GM23338 (cell line): ENCODE measurements at regions not wholly inside any gene's neighbourhood (a gene's known extent, or its start where the extent isn't known, plus 50 kb on each side); places are given as distances from the start of the nearest gene placed in this dataset.

Source experiments
- ATAC-seq: fragments of 200-7000 bp; cut with Tn5 transposase; 3 replicates; pipeline ENCODE4 v1.9.1; 2020
- DNase-seq: peaks from one replicate; pipeline ENCODE4 v3.0.0-alpha.2; 2015; ENCODE audit warnings: low spot score
- H2AFZ ChIP-seq: fragments of 200-600 bp; sonication (generic); 2 replicates; pipeline ENCODE4 v1.8.0; 2016; ENCODE audit warnings: antibody characterized with exemption, mild to moderate bottlenecking, moderate library complexity
- H3F3A ChIP-seq: fragments of 200-600 bp; sonication (generic); replicated peaks from 2 replicates; pipeline ENCODE4 v1.8.0; 2017; ENCODE audit warnings: antibody characterized with exemption, mixed run types, low read depth
- H3K27ac ChIP-seq: fragments of 200-600 bp; sonication (generic); 2 replicates; pipeline ENCODE4 v1.6.1; 2016; ENCODE audit warnings: low read depth
- H3K27me3 ChIP-seq: fragments of 200-600 bp; sonication (generic); 2 replicates; pipeline ENCODE4 v1.8.0; 2016; ENCODE audit warnings: mild to moderate bottlenecking, mixed run types, moderate library complexity; ENCODE audit not compliant: insufficient read depth
- H3K36me3 ChIP-seq: fragments of 200-600 bp; sonication (generic); 2 replicates; pipeline ENCODE4 v1.8.0; 2016; ENCODE audit warnings: mild to moderate bottlenecking; ENCODE audit not compliant: insufficient read depth
- H3K4me1 ChIP-seq: fragments of 200-600 bp; sonication (generic); 2 replicates; pipeline ENCODE4 v1.8.0; 2016; ENCODE audit warnings: mild to moderate bottlenecking, moderate library complexity; ENCODE audit not compliant: insufficient read depth
- H3K4me2 ChIP-seq: fragments of 200-600 bp; sonication (generic); 2 replicates; pipeline ENCODE4 v1.7.1; 2017; ENCODE audit warnings: mixed run types
- H3K4me3 ChIP-seq: fragments of 200-600 bp; sonication (generic); 2 replicates; pipeline ENCODE4 v1.6.1; 2016; ENCODE audit warnings: mixed run types
- H3K79me2 ChIP-seq: fragments of 200-600 bp; sonication (generic); replicated peaks from 2 replicates; pipeline ENCODE4 v1.8.0; 2017; ENCODE audit warnings: mild to moderate bottlenecking; ENCODE audit not compliant: insufficient read depth
- H3K9me2 ChIP-seq: fragments of 200-600 bp; sonication (generic); 2 replicates; pipeline ENCODE4 v1.8.0; 2017; ENCODE audit not compliant: insufficient read depth
- H4K20me1 ChIP-seq: fragments of 200-600 bp; sonication (generic); replicated peaks from 2 replicates; pipeline ENCODE4 v1.8.0; 2017; ENCODE audit warnings: mild to moderate bottlenecking; ENCODE audit not compliant: insufficient read depth
- H3K27ac Mint-ChIP-seq: 2 replicates; pipeline ENCODE4 v1.8.0; 2020; ENCODE audit warnings: inconsistent platforms, mild to moderate bottlenecking, moderate library complexity, mixed read lengths
- H3K27me3 Mint-ChIP-seq: 3 replicates; pipeline ENCODE4 v1.8.0; 2022; ENCODE audit warnings: low read depth, mild to moderate bottlenecking, moderate library complexity, mixed read lengths, inconsistent platforms; ENCODE audit not compliant: insufficient read depth, poor library complexity
- H3K36me3 Mint-ChIP-seq: 3 replicates; pipeline ENCODE4 v1.8.0; 2021; ENCODE audit warnings: low read depth, mild to moderate bottlenecking, inconsistent platforms, moderate library complexity, mixed read lengths
- H3K4me1 Mint-ChIP-seq: 3 replicates; pipeline ENCODE4 v1.8.0; 2020; ENCODE audit warnings: mild to moderate bottlenecking, inconsistent platforms, mixed read lengths
- H3K4me3 Mint-ChIP-seq: 3 replicates; pipeline ENCODE4 v1.8.0; 2021; ENCODE audit warnings: moderate library complexity, mild to moderate bottlenecking, inconsistent platforms, mixed read lengths
- H3K9me3 Mint-ChIP-seq: 3 replicates; pipeline ENCODE4 v1.8.0; 2020; ENCODE audit warnings: moderate library complexity, mild to moderate bottlenecking, inconsistent platforms, mixed read lengths
- EZH2phosphoT487 ChIP-seq: fragments of 200-600 bp; sonication (generic); IDR thresholded peaks from one replicate; pipeline ENCODE4 v1.8.1; 2018; ENCODE audit warnings: antibody characterized with exemption; ENCODE audit not compliant: unreplicated experiment
- JUNB ChIP-seq: IDR thresholded peaks from one replicate; pipeline ENCODE4 v1.6.1; 2016; ENCODE audit warnings: antibody characterized with exemption; ENCODE audit not compliant: unreplicated experiment
- NANOG ChIP-seq: IDR thresholded peaks from 2 replicates; pipeline ENCODE4 v1.6.1; 2016; ENCODE audit warnings: antibody characterized with exemption, borderline replicate concordance
- POLR2AphosphoS5 ChIP-seq: IDR thresholded peaks from 2 replicates; pipeline ENCODE4 v1.6.1; 2016; ENCODE audit warnings: antibody characterized with exemption, low read depth
- ZNF331 ChIP-seq: fragments of 250-450 bp; sonication (Bioruptor Pico); IDR thresholded peaks from 2 replicates; pipeline ENCODE4 v1.5.0; 2020; ENCODE audit warnings: low read depth, mild to moderate bottlenecking, moderate library complexity
- TF ChIP-seq, protein P1 (sequence below), 2 experiments: fragments of 200-600 bp in 1 of 2; sonication (generic) in 1 of 2; conservative IDR thresholded peaks; 2 replicates each; pipeline versions ENCODE4 v1.5.1 to v1.6.1; 2016 to 2017; ENCODE audit warnings: antibody characterized with exemption in 2 of 2, low read depth in 2 of 2, mild to moderate bottlenecking in 2 of 2, moderate library complexity in 1 of 2
- TF ChIP-seq, protein P2 (sequence below): IDR thresholded peaks from one replicate; pipeline ENCODE4 v1.6.1; 2018; ENCODE audit warnings: antibody characterized with exemption; ENCODE audit not compliant: unreplicated experiment

DNA sequence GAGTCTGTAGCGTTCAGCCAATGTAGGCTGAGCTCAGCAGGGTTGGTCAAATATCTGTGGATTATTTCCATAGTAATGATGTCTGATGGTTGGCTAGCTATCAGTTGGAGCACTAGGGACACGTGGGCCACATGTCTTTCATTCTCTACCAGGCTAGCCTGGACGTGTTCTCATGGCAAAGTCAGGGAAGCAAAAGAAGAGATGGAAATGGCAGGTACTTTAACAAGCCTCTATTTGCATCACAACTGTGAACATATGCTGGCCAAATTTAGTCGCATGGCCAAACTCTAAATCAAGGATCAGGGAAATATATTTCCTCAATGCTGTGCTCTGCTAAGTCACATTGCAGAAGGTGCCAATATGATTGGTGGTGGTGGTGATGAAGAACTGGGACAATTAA is 371.6 kb upstream of the CHST9 start:
- peaks cover 41% of the 10 kb centered on the region for H3K4me1 ChIP-seq
- no peak overlapping the region for H3K4me2 ChIP-seq
- ATAC-seq (no peak), DNase-seq (no peak)
- H4K20me1 ChIP-seq, result no peaks in the 10 kb centered on the region
- no peaks in the 10 kb centered on the region for H3F3A ChIP-seq
- TF ChIP-seq ZNF331, result peak; percentile 38; the same call in 1 of the 2 replicates
- TF ChIP-seq, protein P1, sequence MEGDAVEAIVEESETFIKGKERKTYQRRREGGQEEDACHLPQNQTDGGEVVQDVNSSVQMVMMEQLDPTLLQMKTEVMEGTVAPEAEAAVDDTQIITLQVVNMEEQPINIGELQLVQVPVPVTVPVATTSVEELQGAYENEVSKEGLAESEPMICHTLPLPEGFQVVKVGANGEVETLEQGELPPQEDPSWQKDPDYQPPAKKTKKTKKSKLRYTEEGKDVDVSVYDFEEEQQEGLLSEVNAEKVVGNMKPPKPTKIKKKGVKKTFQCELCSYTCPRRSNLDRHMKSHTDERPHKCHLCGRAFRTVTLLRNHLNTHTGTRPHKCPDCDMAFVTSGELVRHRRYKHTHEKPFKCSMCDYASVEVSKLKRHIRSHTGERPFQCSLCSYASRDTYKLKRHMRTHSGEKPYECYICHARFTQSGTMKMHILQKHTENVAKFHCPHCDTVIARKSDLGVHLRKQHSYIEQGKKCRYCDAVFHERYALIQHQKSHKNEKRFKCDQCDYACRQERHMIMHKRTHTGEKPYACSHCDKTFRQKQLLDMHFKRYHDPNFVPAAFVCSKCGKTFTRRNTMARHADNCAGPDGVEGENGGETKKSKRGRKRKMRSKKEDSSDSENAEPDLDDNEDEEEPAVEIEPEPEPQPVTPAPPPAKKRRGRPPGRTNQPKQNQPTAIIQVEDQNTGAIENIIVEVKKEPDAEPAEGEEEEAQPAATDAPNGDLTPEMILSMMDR (conservative IDR thresholded peaks at IDR 0.05; ENCODE audit: low read depth in 2 of 2), result no peak
- H3K79me2 ChIP-seq, result no peaks in the 10 kb centered on the region
- H3K9me2 ChIP-seq, result no peaks in the 10 kb centered on the region
- H3K4me3 ChIP-seq, result no peak overlapping the region
- H3K4me3 Mint-ChIP-seq, result no peak overlapping the region
- H3K4me1 Mint-ChIP-seq, result peaks cover 45% of the 10 kb centered on the region
- no peaks in the 10 kb centered on the region; the same call in none of the 2 replicates for H3K36me3 ChIP-seq
- no peaks in the 10 kb centered on the region for H3K27me3 ChIP-seq
- peaks cover 14% of the 10 kb centered on the region for H3K9me3 Mint-ChIP-seq
- no peak overlapping the region for H3K27ac ChIP-seq
- no peak overlapping the region for H2AFZ ChIP-seq
- H3K36me3 Mint-ChIP-seq, result peaks cover 24% of the 10 kb centered on the region; the same call in 2 of the 3 replicates
- H3K27me3 Mint-ChIP-seq, result peaks cover 3% of the 10 kb centered on the region
- no peak overlapping the region for H3K27ac Mint-ChIP-seq

DNA sequence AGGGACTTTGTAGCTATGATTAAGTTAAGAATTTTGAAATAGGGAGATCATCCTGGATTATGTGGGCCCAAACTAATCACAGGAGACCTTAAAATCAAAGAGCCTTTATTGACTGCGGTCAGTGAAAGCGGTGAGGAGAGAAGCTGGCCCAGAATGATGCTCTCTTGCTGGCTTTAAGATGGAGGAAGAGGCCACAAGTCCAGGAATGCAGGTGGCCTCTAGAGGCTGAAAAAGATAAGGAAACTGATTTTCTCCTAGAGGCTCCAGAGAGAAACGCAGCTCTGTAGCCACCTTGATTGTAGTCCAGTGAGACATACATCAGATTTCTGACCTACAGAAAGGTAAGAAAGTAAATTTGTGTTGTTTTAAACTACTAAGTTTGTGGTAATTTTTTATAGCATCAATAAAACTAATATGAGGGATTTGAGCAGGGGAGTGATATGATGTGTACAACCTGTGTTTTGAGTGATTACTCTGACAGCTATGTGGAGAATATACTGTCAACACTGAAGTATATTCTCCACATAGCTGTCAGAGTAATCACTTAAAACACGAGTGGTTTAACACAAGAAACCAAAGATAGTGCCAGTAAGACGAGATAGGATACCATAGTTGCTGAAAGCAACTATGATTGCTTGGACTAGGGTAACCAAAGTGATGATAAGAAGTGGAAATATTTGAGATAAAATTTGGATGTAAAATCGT is 364.4 kb upstream of the CHST9 start:
- no peak overlapping the region for H3K4me3 ChIP-seq
- Mint-ChIP-seq H3K4me1 (no peaks in the 10 kb centered on the region), H3K27ac (no peak overlapping the region), H3K36me3 (peaks cover 18% of the 10 kb centered on the region), H3K4me3 (no peak overlapping the region), H3K27me3 (peaks cover 5% of the 10 kb centered on the region), H3K9me3 (peaks cover under 1% of the 10 kb centered on the region)
- no peaks in the 10 kb centered on the region for H3K4me1 ChIP-seq
- H3K27ac ChIP-seq, result no peak overlapping the region
- H3F3A ChIP-seq, result no peaks in the 10 kb centered on the region
- ATAC-seq, result no peak
- no peaks in the 10 kb centered on the region for H3K27me3 ChIP-seq
- peak overlapping the region; percentile 57 for H2AFZ ChIP-seq
- no peak for TF ChIP-seq NANOG
- no peak for TF ChIP-seq ZNF331
- TF ChIP-seq, protein P2, sequence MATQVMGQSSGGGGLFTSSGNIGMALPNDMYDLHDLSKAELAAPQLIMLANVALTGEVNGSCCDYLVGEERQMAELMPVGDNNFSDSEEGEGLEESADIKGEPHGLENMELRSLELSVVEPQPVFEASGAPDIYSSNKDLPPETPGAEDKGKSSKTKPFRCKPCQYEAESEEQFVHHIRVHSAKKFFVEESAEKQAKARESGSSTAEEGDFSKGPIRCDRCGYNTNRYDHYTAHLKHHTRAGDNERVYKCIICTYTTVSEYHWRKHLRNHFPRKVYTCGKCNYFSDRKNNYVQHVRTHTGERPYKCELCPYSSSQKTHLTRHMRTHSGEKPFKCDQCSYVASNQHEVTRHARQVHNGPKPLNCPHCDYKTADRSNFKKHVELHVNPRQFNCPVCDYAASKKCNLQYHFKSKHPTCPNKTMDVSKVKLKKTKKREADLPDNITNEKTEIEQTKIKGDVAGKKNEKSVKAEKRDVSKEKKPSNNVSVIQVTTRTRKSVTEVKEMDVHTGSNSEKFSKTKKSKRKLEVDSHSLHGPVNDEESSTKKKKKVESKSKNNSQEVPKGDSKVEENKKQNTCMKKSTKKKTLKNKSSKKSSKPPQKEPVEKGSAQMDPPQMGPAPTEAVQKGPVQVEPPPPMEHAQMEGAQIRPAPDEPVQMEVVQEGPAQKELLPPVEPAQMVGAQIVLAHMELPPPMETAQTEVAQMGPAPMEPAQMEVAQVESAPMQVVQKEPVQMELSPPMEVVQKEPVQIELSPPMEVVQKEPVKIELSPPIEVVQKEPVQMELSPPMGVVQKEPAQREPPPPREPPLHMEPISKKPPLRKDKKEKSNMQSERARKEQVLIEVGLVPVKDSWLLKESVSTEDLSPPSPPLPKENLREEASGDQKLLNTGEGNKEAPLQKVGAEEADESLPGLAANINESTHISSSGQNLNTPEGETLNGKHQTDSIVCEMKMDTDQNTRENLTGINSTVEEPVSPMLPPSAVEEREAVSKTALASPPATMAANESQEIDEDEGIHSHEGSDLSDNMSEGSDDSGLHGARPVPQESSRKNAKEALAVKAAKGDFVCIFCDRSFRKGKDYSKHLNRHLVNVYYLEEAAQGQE, result no peak
- TF ChIP-seq POLR2AphosphoS5, result no peak
- TF ChIP-seq, protein P1 (conservative IDR thresholded peaks at IDR 0.05; ENCODE audit: low read depth in 2 of 2), result peak in 1 of 2 experiments; percentile 25; a peak in 1 of 4 replicates
- no peak for TF ChIP-seq EZH2phosphoT487
- TF ChIP-seq JUNB, result no peak
- no peak overlapping the region for H3K4me2 ChIP-seq
- peaks cover 18% of the 10 kb centered on the region; the same call in 1 of the 2 replicates for H3K9me2 ChIP-seq
- no peaks in the 10 kb centered on the region; the same call in 1 of the 2 replicates for H3K36me3 ChIP-seq
- peak; percentile 38 for DNase-seq
- H3K79me2 ChIP-seq, result no peaks in the 10 kb centered on the region
- H4K20me1 ChIP-seq, result no peaks in the 10 kb centered on the region
